Fibroblast of villous mesenchyme (primary cell): ENCODE measurements at regions not wholly inside any gene's neighbourhood (a gene's known extent, or its start where the extent isn't known, plus 50 kb on each side); places are given as distances from the start of the nearest gene placed in this dataset.

Source experiments
- DNase-seq: peaks from one replicate; pipeline ENCODE4 v3.0.0-alpha.2; 2010; ENCODE audit warnings: low read depth
- H3K4me3 ChIP-seq: 2 replicates; pipeline ENCODE4 v1.5.1; 2011; ENCODE audit warnings: low read depth, mild to moderate bottlenecking, low read length
- TF ChIP-seq, protein P1 (sequence below): IDR thresholded peaks from 2 replicates; pipeline ENCODE4 v1.5.1; 2012; ENCODE audit warnings: low read depth, mild to moderate bottlenecking, low read length; ENCODE audit not compliant: insufficient read depth

DNA sequence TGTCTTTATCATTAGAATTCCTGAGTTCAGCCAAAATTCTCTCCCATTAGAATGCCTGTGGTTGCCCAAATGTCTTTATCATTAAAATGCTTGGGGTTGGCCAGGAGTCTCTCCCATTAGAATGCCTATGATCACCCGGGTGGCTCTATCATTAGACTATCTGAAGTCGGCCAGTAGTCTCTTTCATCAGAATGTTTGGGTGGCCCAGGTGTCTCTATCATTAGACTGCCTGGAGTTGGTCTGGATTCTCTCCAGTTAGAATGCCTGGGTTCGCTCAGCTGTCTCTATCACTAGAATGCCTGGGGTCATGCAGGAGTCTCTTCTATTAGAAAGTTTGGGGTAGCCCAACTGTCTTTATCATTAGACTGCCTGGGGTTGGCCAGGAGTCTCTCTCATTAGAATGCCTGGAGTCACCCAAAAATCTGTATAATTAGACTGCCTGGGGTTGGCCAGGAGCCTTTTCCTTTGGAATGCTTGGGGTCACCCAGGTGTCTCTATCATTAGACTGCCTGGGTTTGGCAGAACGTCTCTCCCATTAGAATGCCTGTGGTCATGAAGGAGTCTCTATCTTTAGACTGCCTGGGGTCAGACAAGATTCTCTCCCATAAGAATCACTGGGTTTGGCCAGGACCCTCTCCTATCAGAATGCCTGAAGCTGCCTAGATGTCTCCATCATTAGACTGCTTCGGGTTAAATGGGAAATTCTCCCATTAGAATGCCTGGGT, 1478.3 kb downstream of the UQCRFS1 start:
- DNase-seq = no peak
- TF ChIP-seq, protein P1, sequence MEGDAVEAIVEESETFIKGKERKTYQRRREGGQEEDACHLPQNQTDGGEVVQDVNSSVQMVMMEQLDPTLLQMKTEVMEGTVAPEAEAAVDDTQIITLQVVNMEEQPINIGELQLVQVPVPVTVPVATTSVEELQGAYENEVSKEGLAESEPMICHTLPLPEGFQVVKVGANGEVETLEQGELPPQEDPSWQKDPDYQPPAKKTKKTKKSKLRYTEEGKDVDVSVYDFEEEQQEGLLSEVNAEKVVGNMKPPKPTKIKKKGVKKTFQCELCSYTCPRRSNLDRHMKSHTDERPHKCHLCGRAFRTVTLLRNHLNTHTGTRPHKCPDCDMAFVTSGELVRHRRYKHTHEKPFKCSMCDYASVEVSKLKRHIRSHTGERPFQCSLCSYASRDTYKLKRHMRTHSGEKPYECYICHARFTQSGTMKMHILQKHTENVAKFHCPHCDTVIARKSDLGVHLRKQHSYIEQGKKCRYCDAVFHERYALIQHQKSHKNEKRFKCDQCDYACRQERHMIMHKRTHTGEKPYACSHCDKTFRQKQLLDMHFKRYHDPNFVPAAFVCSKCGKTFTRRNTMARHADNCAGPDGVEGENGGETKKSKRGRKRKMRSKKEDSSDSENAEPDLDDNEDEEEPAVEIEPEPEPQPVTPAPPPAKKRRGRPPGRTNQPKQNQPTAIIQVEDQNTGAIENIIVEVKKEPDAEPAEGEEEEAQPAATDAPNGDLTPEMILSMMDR = no peak
- no peak overlapping the region for H3K4me3 ChIP-seq

DNA sequence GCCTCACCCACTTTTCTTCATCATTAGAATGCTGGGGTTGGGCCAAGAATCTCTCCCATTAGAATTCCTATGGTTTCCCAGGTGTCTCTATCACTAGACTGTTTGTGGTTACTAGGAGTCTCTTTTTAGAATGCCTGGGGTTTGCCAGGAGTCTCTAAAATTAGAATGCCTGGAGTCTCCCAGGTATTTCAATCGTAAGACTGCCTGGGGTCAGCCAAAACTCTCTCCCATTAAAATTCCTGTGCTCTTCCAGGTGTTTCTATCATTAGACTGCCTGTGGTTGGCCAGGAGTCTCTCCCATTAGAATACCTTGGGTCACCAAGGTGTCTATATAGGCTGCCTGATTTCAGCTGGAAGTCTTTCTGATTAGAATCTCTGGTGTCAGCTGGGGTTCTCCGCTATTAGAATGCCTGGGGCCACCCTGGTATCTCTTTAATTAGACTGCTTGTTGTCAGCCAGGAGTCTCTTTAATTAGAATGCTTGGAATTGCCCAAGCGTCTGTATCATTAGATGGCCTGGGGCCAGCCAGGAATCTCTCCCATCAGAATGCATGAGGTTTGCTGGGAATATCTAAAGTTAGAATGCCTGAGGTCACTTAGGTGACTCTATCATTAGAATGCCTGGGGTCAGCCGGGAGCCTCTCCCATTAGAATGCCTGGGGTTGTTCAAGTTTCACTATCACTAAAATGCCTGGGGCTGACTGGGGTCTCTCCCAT, 1479.2 kb downstream of the UQCRFS1 start:
- DNase-seq = no peak
- TF ChIP-seq, protein P1 = no peak
- no peak overlapping the region for H3K4me3 ChIP-seq

DNA sequence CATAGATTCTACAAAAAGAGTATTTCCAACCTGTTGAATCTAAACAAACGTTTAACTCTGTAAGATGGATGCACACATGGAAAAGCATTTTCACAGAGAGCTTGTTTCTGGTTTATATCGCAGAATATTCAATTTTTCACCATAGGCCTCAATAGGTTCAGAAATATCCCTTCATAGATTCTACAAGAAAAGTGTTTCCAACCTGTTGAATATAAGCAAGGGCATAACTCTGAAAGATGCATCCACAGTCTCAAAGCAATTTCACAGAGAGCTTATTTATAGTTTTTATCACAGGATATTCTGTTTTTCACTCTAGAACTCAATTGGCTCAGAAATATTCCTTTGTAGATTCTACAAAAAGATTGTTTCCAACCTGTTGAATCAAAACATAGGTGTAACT, 1483.6 kb downstream of the UQCRFS1 start:
- DNase-seq = no peak
- H3K4me3 ChIP-seq = no peak overlapping the region
- TF ChIP-seq, protein P1 = no peak

DNA sequence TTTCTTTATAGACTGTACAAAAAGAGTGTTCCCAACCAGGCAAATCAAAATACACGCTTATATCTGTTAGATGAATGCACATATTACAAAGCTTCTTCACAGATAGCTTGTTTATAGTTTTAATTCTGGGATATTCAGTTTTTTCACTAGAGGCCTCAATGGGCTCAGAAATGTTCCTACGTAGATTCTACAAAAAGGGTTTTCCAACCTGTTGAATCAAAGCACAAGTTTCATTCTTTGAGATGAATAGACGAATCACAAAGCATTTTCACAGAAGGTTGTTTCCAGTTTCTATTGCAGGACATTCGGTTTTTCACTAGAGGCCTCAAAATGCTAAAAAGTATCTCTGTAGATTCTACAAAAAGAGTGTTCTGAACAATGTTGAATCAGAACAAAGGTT, 1490.3 kb downstream of the UQCRFS1 start:
- H3K4me3 ChIP-seq = no peak overlapping the region
- no peak for DNase-seq
- TF ChIP-seq, protein P1 = no peak

GRCh38 chr19:27720155-27720554, 1492.8 kb downstream of the UQCRFS1 start:
- no peak overlapping the region for H3K4me3 ChIP-seq

DNA sequence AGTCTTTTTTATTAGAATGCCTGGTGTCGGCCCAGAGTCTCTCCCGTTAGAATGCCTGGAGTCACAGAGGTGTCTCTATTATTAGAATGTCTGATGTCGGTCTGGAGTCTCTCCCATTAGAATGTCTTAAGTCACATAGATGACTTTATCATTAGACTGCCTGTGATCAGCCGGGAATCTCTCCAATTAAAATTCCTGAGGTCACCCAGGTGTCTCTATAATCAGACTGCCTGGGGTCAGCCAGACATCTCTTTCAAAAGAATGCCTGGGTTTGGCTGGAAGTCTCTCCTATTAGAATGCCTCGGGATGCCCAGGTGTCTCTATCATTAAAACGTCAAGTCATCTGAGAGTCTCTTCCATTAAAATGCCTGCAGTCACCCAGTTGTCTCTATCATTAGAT, 1493.9 kb downstream of the UQCRFS1 start:
- no peak overlapping the region for H3K4me3 ChIP-seq
- TF ChIP-seq, protein P1 = no peak
- no peak for DNase-seq

More at GRCh38 chr19:27720155-27720554, 1492.8 kb downstream of the UQCRFS1 start:
- no peak for DNase-seq
- TF ChIP-seq, protein P1 = no peak
